Right lobe of liver (tissue), 6 donors: ENCODE measurements at regions not wholly inside any gene's neighbourhood (a gene's known extent, or its start where the extent isn't known, plus 50 kb on each side); places are given as distances from the start of the nearest gene placed in this dataset.

Experiments
- ATAC-seq, 4 donors: fragments of 200-7000 bp; cut with Tn5 transposase; one replicate each; pipeline ENCODE4 v1.9.1; 2020; ENCODE audit warnings: mild to moderate bottlenecking in 4 of 4, moderate library complexity in 4 of 4
- DNase-seq, 3 donors: peaks; one replicate each; pipeline ENCODE4 v3.0.0-alpha.2; 2020
- H3K27ac ChIP-seq, 3 donors: fragments of 200-600 bp; one replicate each; pipeline ENCODE4 v1.8.0; 2022
- H3K27me3 ChIP-seq, 2 donors: fragments of 200-600 bp; one replicate each; pipeline ENCODE4 v1.8.0; 2022
- H3K36me3 ChIP-seq, 4 donors: fragments of 200-600 bp; sonication (generic) in 1 of 4; one replicate each; pipeline versions ENCODE4 v1.5.1 to v1.8.0; 2017 to 2022; ENCODE audit warnings: control low read depth in 1 of 4
- H3K4me1 ChIP-seq, 4 donors: fragments of 200-600 bp; sonication (generic) in 1 of 4; one replicate each; pipeline versions ENCODE4 v1.5.1 to v1.8.0; 2017 to 2022; ENCODE audit warnings: control low read depth in 1 of 4
- H3K4me3 ChIP-seq, 3 donors: fragments of 200-600 bp; one replicate each; pipeline ENCODE4 v1.8.0; 2022
- H3K9me3 ChIP-seq, 4 donors: fragments of 200-600 bp; sonication (generic) in 1 of 4; one replicate each; pipeline versions ENCODE4 v1.5.1 to v1.8.0; 2017 to 2022; ENCODE audit warnings: control low read depth in 1 of 4
- CTCF ChIP-seq, 4 donors: fragments of 200-600 bp in 3 of 4; fragments of 450-650 bp in 1 of 4; IDR thresholded peaks; one replicate each; pipeline versions ENCODE4 v1.5.1 to v1.8.0; 2016 to 2022; ENCODE audit warnings: antibody characterized with exemption in 4 of 4, mild to moderate bottlenecking in 2 of 4
- POLR2A ChIP-seq: fragments of 450-650 bp; IDR thresholded peaks from one replicate; pipeline ENCODE4 v1.6.1; 2017; ENCODE audit warnings: antibody characterized with exemption, mild to moderate bottlenecking
- WGBS: methylation state at CpG from one replicate; pipeline ENCODE4 v1.1.6; 2018; ENCODE audit warnings: low coverage, low lambda C conversion rate; ENCODE audit not compliant: insufficient coverage; ENCODE audit errors: missing lambda C conversion rate; 5-methylcytosine and 5-hydroxymethylcytosine counted together
- intact Hi-C, 2 donors: fragments of 100-400 bp; cut with DNase I; formaldehyde crosslinking; loops; one replicate each; pipeline versions ENCODE4 v1.11.2 to v1.14.1; 2022
- donor health status: DM: no; HTN: yes; CAD: no.
- donor health status: DM: no; HTN: no; CAD: no.
- donor health status: DM: no; HTN: no; CAD: no.
- donor health status: DM: no; HTN: yes; CAD: no.
- donor health status: DM: no; HTN: yes; CAD: no.

GRCh38 chr9:113690055-113690740 is 185.9 kb upstream of the ZNF618 start:
- H3K4me3 ChIP-seq = no peak overlapping the region
- WGBS = 68% methylated on average over 9 of the region's 11 CpGs
- no peaks in the 10 kb centered on the region for H3K36me3 ChIP-seq
- DNase-seq (peak in 1 of 3 donors; percentile 27), ATAC-seq (peak in 1 of 4 donors; percentile 68)
- peaks cover 0 to 7% (median 0%) of the 10 kb centered on the region in 4 donors for H3K4me1 ChIP-seq
- no peaks in the 10 kb centered on the region for H3K9me3 ChIP-seq
- no peaks in the 10 kb centered on the region for H3K27me3 ChIP-seq
- intact Hi-C loops = no loop called here
- TF ChIP-seq CTCF (IDR thresholded peaks at IDR 0.05) = no peak
- no peak for TF ChIP-seq POLR2A
- H3K27ac ChIP-seq = no peak overlapping the region

- DNase-seq = no peak
- TF ChIP-seq POLR2A = no peak
- TF ChIP-seq CTCF (IDR thresholded peaks at IDR 0.05) = no peak
- H3K27me3 ChIP-seq = no peaks in the 10 kb centered on the region
- H3K36me3 ChIP-seq = no peaks in the 10 kb centered on the region
- peaks cover 0 to 7% (median 0%) of the 10 kb centered on the region in 4 donors for H3K4me1 ChIP-seq
- no peak overlapping the region for H3K4me3 ChIP-seq
- no peak for ATAC-seq
- intact Hi-C loops = no loop called here
- 65% methylated on average over 2 of the region's 2 CpGs for WGBS
- H3K9me3 ChIP-seq = no peaks in the 10 kb centered on the region
- no peak overlapping the region for H3K27ac ChIP-seq
Observed at GRCh38 chr9:113692256-113692655, 183.9 kb upstream of the ZNF618 start.

GRCh38 chr9:113694912-113695311 is 181.2 kb upstream of the ZNF618 start:
- Histone ChIP-seq H3K36me3 (no peaks in the 10 kb centered on the region), H3K4me3 (no peak overlapping the region), H3K27ac (no peak overlapping the region), H3K27me3 (no peaks in the 10 kb centered on the region), H3K9me3 (no peaks in the 10 kb centered on the region), H3K4me1 (no peaks in the 10 kb centered on the region)
- ATAC-seq (no peak), DNase-seq (no peak)
- intact Hi-C loops = no loop called here
- 71% methylated on average over 3 of the region's 4 CpGs for WGBS
- TF ChIP-seq CTCF (IDR thresholded peaks at IDR 0.05) (no peak), POLR2A (no peak)

GRCh38 chr9:113695440-113695851 is 180.7 kb upstream of the ZNF618 start:
- no peak for TF ChIP-seq POLR2A
- intact Hi-C loops = no loop called here
- 55% methylated on average over 2 of the region's 2 CpGs for WGBS
- Histone ChIP-seq H3K9me3 (no peaks in the 10 kb centered on the region), H3K27me3 (no peaks in the 10 kb centered on the region), H3K4me3 (no peak overlapping the region), H3K27ac (no peak overlapping the region), H3K36me3 (no peaks in the 10 kb centered on the region), H3K4me1 (no peaks in the 10 kb centered on the region)
- ATAC-seq (no peak), DNase-seq (no peak)

- H3K9me3 ChIP-seq = no peaks in the 10 kb centered on the region
- no peaks in the 10 kb centered on the region for H3K4me1 ChIP-seq
- H3K27me3 ChIP-seq = no peaks in the 10 kb centered on the region
- intact Hi-C loops = no loop called here
- H3K27ac ChIP-seq = no peak overlapping the region
- no peak for DNase-seq
- H3K4me3 ChIP-seq = no peak overlapping the region
- WGBS = 56% methylated on average over 1 of the region's 2 CpGs
- no peak for ATAC-seq
- no peak for TF ChIP-seq POLR2A
- TF ChIP-seq CTCF (IDR thresholded peaks at IDR 0.05) = no peak
- H3K36me3 ChIP-seq = no peaks in the 10 kb centered on the region
Observed at GRCh38 chr9:113695901-113696300, 180.2 kb upstream of the ZNF618 start.
